ENCODE measurements at regions not wholly inside any gene's neighbourhood (a gene's known extent, or its start where the extent isn't known, plus 50 kb on each side); places are given as distances from the start of the nearest gene placed in this dataset.

GRCh38 chr3:74332165-74332564 lies 282.3 kb downstream of the CNTN3 start:
- no peak overlapping the region for H3K27ac ChIP-seq (ENCODE audit: low read depth in 1 of 2, low read length in 1 of 2)
- no peak for ATAC-seq (ENCODE audit: insufficient read depth, low FRiP score)
- DNase-seq, result no peak

GRCh38 chr3:74331711-74332110 lies 282.7 kb downstream of the CNTN3 start:
- H3K27ac ChIP-seq (ENCODE audit: low read depth in 1 of 2, low read length in 1 of 2), result no peak overlapping the region
- H3K9ac ChIP-seq (ENCODE audit: insufficient read depth in 1 of 2, low read length in 2 of 2), result no peak overlapping the region
- H3K4me3 ChIP-seq, result no peak overlapping the region
- peaks cover 0 to 15% (median 5%) of the 10 kb centered on the region in 4 donors for H3K36me3 ChIP-seq (ENCODE audit: control insufficient read depth in 4 of 4, insufficient read depth in 4 of 4, low read length in 4 of 4)
- TF ChIP-seq CTCF (IDR thresholded peaks at IDR 0.05; ENCODE audit: control extremely low read depth, extremely low read depth), result no peak
- no peak for DNase-seq
- no peaks in the 10 kb centered on the region for H3K9me3 ChIP-seq (ENCODE audit: control insufficient read depth in 4 of 4, insufficient read depth in 3 of 4, low read length in 3 of 4)
- no peak for ATAC-seq (ENCODE audit: insufficient read depth, low FRiP score)
- 88% methylated on average over 2 of the region's 2 CpGs for WGBS, 2 donors
- no peaks in the 10 kb centered on the region for H3K4me1 ChIP-seq (ENCODE audit: control insufficient read depth in 5 of 5, insufficient read depth in 5 of 5, low read length in 5 of 5)
- H3K27me3 ChIP-seq (ENCODE audit: control insufficient read depth in 3 of 3, insufficient read depth in 3 of 3, low read length in 2 of 3), result no peaks in the 10 kb centered on the region

More at GRCh38 chr3:74332165-74332564, 282.3 kb downstream of the CNTN3 start:
- no peak overlapping the region for H3K4me3 ChIP-seq
- H3K27me3 ChIP-seq (ENCODE audit: control insufficient read depth in 3 of 3, insufficient read depth in 3 of 3, low read length in 2 of 3), result no peaks in the 10 kb centered on the region
- TF ChIP-seq CTCF (IDR thresholded peaks at IDR 0.05; ENCODE audit: control extremely low read depth, extremely low read depth), result no peak
- 78 to 88% methylated on average over 2 of the region's 2 CpGs for WGBS, 2 donors
- no peaks in the 10 kb centered on the region for H3K9me3 ChIP-seq (ENCODE audit: control insufficient read depth in 4 of 4, insufficient read depth in 3 of 4, low read length in 3 of 4)
- no peak overlapping the region for H3K9ac ChIP-seq (ENCODE audit: insufficient read depth in 1 of 2, low read length in 2 of 2)
- H3K4me1 ChIP-seq (ENCODE audit: control insufficient read depth in 5 of 5, insufficient read depth in 5 of 5, low read length in 5 of 5), result no peaks in the 10 kb centered on the region
- H3K36me3 ChIP-seq (ENCODE audit: control insufficient read depth in 4 of 4, insufficient read depth in 4 of 4, low read length in 4 of 4), result peaks cover 0 to 15% (median 5%) of the 10 kb centered on the region in 4 donors

DNA sequence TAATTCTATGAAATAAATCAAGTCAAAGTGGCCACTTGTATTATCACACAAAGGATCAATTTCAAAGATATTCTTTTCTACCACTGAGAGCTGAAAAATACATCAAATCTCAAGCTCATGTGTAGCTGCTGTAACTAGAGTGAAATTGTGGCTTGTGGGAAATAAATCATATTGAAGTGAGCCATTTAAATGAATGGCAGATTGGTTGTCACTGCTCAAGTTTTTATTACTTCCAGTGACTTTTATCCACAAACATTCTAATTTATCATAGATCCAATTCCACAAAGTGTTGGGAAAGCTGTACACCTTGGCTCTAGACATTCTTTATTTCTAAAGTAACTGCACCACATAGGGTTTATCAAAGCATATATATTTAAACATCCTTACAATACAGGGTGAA lies 285.4 kb downstream of the CNTN3 start:
- Histone ChIP-seq H3K36me3 (ENCODE audit: control insufficient read depth in 4 of 4, insufficient read depth in 4 of 4, low read length in 4 of 4) (peaks cover 0 to 10% (median 2%) of the 10 kb centered on the region in 4 donors), H3K4me1 (ENCODE audit: control insufficient read depth in 5 of 5, insufficient read depth in 5 of 5, low read length in 5 of 5) (no peaks in the 10 kb centered on the region), H3K27me3 (ENCODE audit: control insufficient read depth in 3 of 3, insufficient read depth in 3 of 3, low read length in 2 of 3) (no peaks in the 10 kb centered on the region), H3K9me3 (ENCODE audit: control insufficient read depth in 4 of 4, insufficient read depth in 3 of 4, low read length in 3 of 4) (no peaks in the 10 kb centered on the region), H3K27ac (ENCODE audit: low read depth in 1 of 2, low read length in 1 of 2) (no peak overlapping the region), H3K9ac (ENCODE audit: insufficient read depth in 1 of 2, low read length in 2 of 2) (no peak overlapping the region), H3K4me3 (no peak overlapping the region)
- no peak for TF ChIP-seq CTCF (IDR thresholded peaks at IDR 0.05; ENCODE audit: control extremely low read depth, extremely low read depth)
- no peak for ATAC-seq (ENCODE audit: insufficient read depth, low FRiP score)
- DNase-seq, result no peak

GRCh38 chr3:74328435-74328834 lies 286.0 kb downstream of the CNTN3 start:
- no peak for ATAC-seq (ENCODE audit: insufficient read depth, low FRiP score)
- H3K36me3 ChIP-seq (ENCODE audit: control insufficient read depth in 4 of 4, insufficient read depth in 4 of 4, low read length in 4 of 4), result peaks cover 0 to 3% (median 0%) of the 10 kb centered on the region in 4 donors
- H3K9ac ChIP-seq (ENCODE audit: insufficient read depth in 1 of 2, low read length in 2 of 2), result no peak overlapping the region
- H3K27ac ChIP-seq (ENCODE audit: low read depth in 1 of 2, low read length in 1 of 2), result no peak overlapping the region
- 82 to 92% methylated on average over 2 of the region's 2 CpGs for WGBS, 2 donors
- no peak for DNase-seq
- H3K4me1 ChIP-seq (ENCODE audit: control insufficient read depth in 5 of 5, insufficient read depth in 5 of 5, low read length in 5 of 5), result no peaks in the 10 kb centered on the region
- no peak overlapping the region for H3K4me3 ChIP-seq
- TF ChIP-seq CTCF (IDR thresholded peaks at IDR 0.05; ENCODE audit: control extremely low read depth, extremely low read depth), result no peak
- no peaks in the 10 kb centered on the region for H3K27me3 ChIP-seq (ENCODE audit: control insufficient read depth in 3 of 3, insufficient read depth in 3 of 3, low read length in 2 of 3)
- H3K9me3 ChIP-seq (ENCODE audit: control insufficient read depth in 4 of 4, insufficient read depth in 3 of 4, low read length in 3 of 4), result no peaks in the 10 kb centered on the region

Data from lung (tissue), 11 donors.